Sigmoid colon (tissue), 6 donors: ENCODE measurements at regions not wholly inside any gene's neighbourhood (a gene's known extent, or its start where the extent isn't known, plus 50 kb on each side); places are given as distances from the start of the nearest gene placed in this dataset.

Source experiments
- DNase-seq: peaks from one replicate; pipeline ENCODE4 v3.0.0-alpha.2; 2019
- H3K27ac ChIP-seq, 4 donors: fragments of 200-600 bp; sonication (generic); one replicate each; pipeline ENCODE4 v1.5.1; 2016 to 2019; ENCODE audit warnings: mild to moderate bottlenecking in 1 of 4
- H3K27me3 ChIP-seq, 3 donors: fragments of 200-600 bp; sonication (generic); one replicate each; pipeline ENCODE4 v1.5.1; 2019; ENCODE audit warnings: mild to moderate bottlenecking in 1 of 3
- H3K36me3 ChIP-seq, 4 donors: fragments of 200-600 bp; sonication (generic); one replicate each; pipeline ENCODE4 v1.5.1; 2016 to 2019
- H3K4me1 ChIP-seq, 4 donors: fragments of 200-600 bp; sonication (generic); one replicate each; pipeline ENCODE4 v1.5.1; 2017 to 2019
- H3K4me3 ChIP-seq, 4 donors: fragments of 200-600 bp; sonication (generic); one replicate each; pipeline ENCODE4 v1.5.1; 2017 to 2019; ENCODE audit warnings: mild to moderate bottlenecking in 2 of 4, moderate library complexity in 1 of 4
- H3K9me3 ChIP-seq, 4 donors: fragments of 200-600 bp in 3 of 4; sonication (generic) in 3 of 4; one replicate each; pipeline versions ENCODE4 v1.5.1 to v1.6.1; 2013 to 2019
- CTCF ChIP-seq, 4 experiments: fragments of 450-650 bp in 3 of 4; fragments of 200-600 bp in 1 of 4; IDR thresholded peaks; one replicate each; pipeline ENCODE4 v1.5.1; 2016 to 2019; ENCODE audit warnings: antibody characterized with exemption in 4 of 4, mild to moderate bottlenecking in 3 of 4, moderate library complexity in 2 of 4
- EP300 ChIP-seq, 4 donors: sonication (generic); formaldehyde crosslinking; IDR thresholded peaks; one replicate each; pipeline ENCODE4 v1.6.1; 2017; ENCODE audit warnings: antibody characterized with exemption in 4 of 4
- POLR2A ChIP-seq, 2 donors: fragments of 450-650 bp; IDR thresholded peaks; one replicate each; pipeline ENCODE4 v1.6.1; 2016; ENCODE audit warnings: antibody characterized with exemption in 2 of 2, mild to moderate bottlenecking in 2 of 2, moderate library complexity in 2 of 2
- POLR2AphosphoS5 ChIP-seq, 4 donors: sonication (generic); formaldehyde crosslinking; IDR thresholded peaks; one replicate each; pipeline ENCODE4 v1.6.1; 2017; ENCODE audit warnings: antibody characterized with exemption in 4 of 4
- WGBS, 2 donors: extraction: QIAGEN DNeasy Blood & Tissue Kit; methylation state at CpG; one replicate each; pipeline ENCODE4 v1.1.7; 2013; 5-methylcytosine and 5-hydroxymethylcytosine counted together
- intact Hi-C: fragments of 100-400 bp; cut with DNase I; formaldehyde crosslinking; loops from one replicate; pipeline ENCODE4 v1.15.1; 2023
- donor health status: healthy with polysubstance abuse.
- donor health status: healthy.

- Histone ChIP-seq H3K27ac (no peak overlapping the region), H3K36me3 (no peaks in the 10 kb centered on the region), H3K27me3 (no peaks in the 10 kb centered on the region), H3K9me3 (no peaks in the 10 kb centered on the region), H3K4me3 (no peak overlapping the region), H3K4me1 (peaks cover 0 to 12% (median 0%) of the 10 kb centered on the region in 4 donors)
- intact Hi-C loops, result no loop called here
- WGBS, 2 donors, result 47 to 75% methylated on average over 11 of the region's 11 CpGs
- TF ChIP-seq EP300 (IDR thresholded peaks at IDR 0.05), result no peak
- TF ChIP-seq POLR2A (IDR thresholded peaks at IDR 0.05), result no peak
- no peak for TF ChIP-seq POLR2AphosphoS5 (IDR thresholded peaks at IDR 0.05)
- no peak for TF ChIP-seq CTCF (IDR thresholded peaks at IDR 0.05)
- DNase-seq, result no peak
Observed at GRCh38 chr21:27759091-27759659, 792.3 kb upstream of the ADAMTS5 start.

- Histone ChIP-seq H3K4me1 (no peaks in the 10 kb centered on the region), H3K27ac (no peak overlapping the region), H3K36me3 (no peaks in the 10 kb centered on the region), H3K27me3 (no peaks in the 10 kb centered on the region), H3K9me3 (no peaks in the 10 kb centered on the region), H3K4me3 (no peak overlapping the region)
- 90 to 92% methylated on average over 2 of the region's 2 CpGs for WGBS, 2 donors
- TF ChIP-seq POLR2A (IDR thresholded peaks at IDR 0.05) (no peak), EP300 (IDR thresholded peaks at IDR 0.05) (no peak), POLR2AphosphoS5 (IDR thresholded peaks at IDR 0.05) (no peak), CTCF (IDR thresholded peaks at IDR 0.05) (no peak)
- intact Hi-C loops, result no loop called here
- DNase-seq, result no peak
Observed at GRCh38 chr21:27756191-27756590, 789.3 kb upstream of the ADAMTS5 start.

GRCh38 chr21:27743971-27744564 is 777.2 kb upstream of the ADAMTS5 start:
- TF ChIP-seq POLR2AphosphoS5 (IDR thresholded peaks at IDR 0.05) (no peak), CTCF (IDR thresholded peaks at IDR 0.05) (no peak), EP300 (IDR thresholded peaks at IDR 0.05) (no peak), POLR2A (IDR thresholded peaks at IDR 0.05) (no peak)
- H3K36me3 ChIP-seq, result no peaks in the 10 kb centered on the region
- H3K4me3 ChIP-seq, result no peak overlapping the region
- H3K4me1 ChIP-seq, result peaks cover 0 to 17% (median 0%) of the 10 kb centered on the region in 4 donors
- no peak for DNase-seq
- H3K9me3 ChIP-seq, result no peaks in the 10 kb centered on the region
- no peaks in the 10 kb centered on the region for H3K27me3 ChIP-seq
- intact Hi-C loops, result no loop called here
- H3K27ac ChIP-seq, result no peak overlapping the region
- WGBS, 2 donors, result 76 to 89% methylated on average over 7 of the region's 7 CpGs

GRCh38 chr21:27741736-27742135 is 774.8 kb upstream of the ADAMTS5 start:
- WGBS, 2 donors, result 82 to 91% methylated on average over 2 of the region's 2 CpGs
- no peak for DNase-seq
- intact Hi-C loops, result no loop called here

More at GRCh38 chr21:27741736-27742135, 774.8 kb upstream of the ADAMTS5 start:
- no peak overlapping the region for H3K27ac ChIP-seq
- no peaks in the 10 kb centered on the region for H3K27me3 ChIP-seq
- H3K4me3 ChIP-seq, result no peak overlapping the region
- no peak for TF ChIP-seq CTCF (IDR thresholded peaks at IDR 0.05)
- TF ChIP-seq POLR2AphosphoS5 (IDR thresholded peaks at IDR 0.05), result peak in 1 of 4 donors; percentile 41
- no peak for TF ChIP-seq EP300 (IDR thresholded peaks at IDR 0.05)
- no peaks in the 10 kb centered on the region for H3K36me3 ChIP-seq
- H3K9me3 ChIP-seq, result no peaks in the 10 kb centered on the region
- peaks cover 0 to 22% (median 0%) of the 10 kb centered on the region in 4 donors for H3K4me1 ChIP-seq
